Cardiac muscle cell (in vitro differentiated cells and primary cell): ENCODE measurements at regions not wholly inside any gene's neighbourhood (a gene's known extent, or its start where the extent isn't known, plus 50 kb on each side); places are given as distances from the start of the nearest gene placed in this dataset.

ENCODE experiments used
- DNase-seq, 2 donors: peaks; one replicate each; pipeline versions ENCODE4 v3.0.0 to v3.0.0-alpha.2; 2010 to 2017; ENCODE audit warnings: low read depth in 1 of 2, low spot score in 1 of 2
- H3K27ac ChIP-seq: fragments of 200-600 bp; sonication (generic); 2 replicates; pipeline ENCODE4 v1.5.1; 2016
- H3K27me3 ChIP-seq: fragments of 200-600 bp; sonication (generic); 2 replicates; pipeline ENCODE4 v1.6.0; 2016; ENCODE audit warnings: control low read depth
- H3K36me3 ChIP-seq: fragments of 200-600 bp; sonication (generic); 2 replicates; pipeline ENCODE4 v1.5.1; 2016; ENCODE audit warnings: control low read depth
- H3K4me1 ChIP-seq: fragments of 200-600 bp; sonication (generic); 2 replicates; pipeline ENCODE4 v1.8.1; 2017; ENCODE audit warnings: low read depth, mild to moderate bottlenecking, mixed run types
- H3K4me3 ChIP-seq: fragments of 200-600 bp; sonication (generic); 2 replicates; pipeline ENCODE4 v1.5.1; 2016; ENCODE audit warnings: mild to moderate bottlenecking
- H3K9me3 ChIP-seq: fragments of 200-600 bp; sonication (generic); 2 replicates; pipeline ENCODE4 v1.5.1; 2017; ENCODE audit warnings: low read depth, mild to moderate bottlenecking, control low read depth
- TF ChIP-seq, protein P1 (sequence below): IDR thresholded peaks from 2 replicates; pipeline ENCODE4 v1.5.1; 2012; ENCODE audit warnings: low read depth, mild to moderate bottlenecking, low read length

DNA sequence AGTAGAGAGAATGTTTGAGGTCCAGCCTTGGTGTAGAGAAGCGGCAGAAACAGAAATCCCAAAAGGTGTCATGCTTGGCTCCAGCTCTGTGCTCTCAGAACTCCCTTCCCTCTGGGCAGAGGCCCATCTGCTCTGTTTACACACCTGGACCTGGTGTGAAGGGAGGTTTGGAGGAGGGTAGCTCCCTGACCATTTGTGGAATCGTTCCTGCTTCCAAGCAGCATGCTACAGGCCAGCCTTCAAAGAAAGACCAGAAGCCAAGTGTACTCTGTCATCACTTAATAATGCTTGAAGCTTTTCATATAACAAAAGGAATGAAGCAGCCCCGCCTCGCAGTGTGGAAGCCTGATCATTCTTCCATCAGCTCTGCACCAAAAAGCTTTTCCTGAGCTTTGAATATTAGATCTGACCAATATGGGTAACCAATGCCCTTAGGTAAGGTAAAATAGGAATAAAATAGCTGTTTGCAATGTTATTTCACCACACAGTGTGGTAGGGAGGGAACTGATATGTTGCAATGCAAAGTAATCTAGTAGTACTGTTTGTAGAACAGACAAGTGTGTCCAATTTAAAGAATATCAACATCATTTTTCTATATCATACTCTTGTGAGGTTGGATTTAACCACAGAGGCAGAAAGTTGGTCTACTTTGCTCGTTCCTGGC, 63.3 kb downstream of the ZIC5 start:
- Histone ChIP-seq H3K36me3 (no peaks in the 10 kb centered on the region), H3K27me3 (no peaks in the 10 kb centered on the region), H3K4me3 (no peak overlapping the region), H3K27ac (no peak overlapping the region), H3K9me3 (no peaks in the 10 kb centered on the region), H3K4me1 (no peaks in the 10 kb centered on the region)
- TF ChIP-seq, protein P1, sequence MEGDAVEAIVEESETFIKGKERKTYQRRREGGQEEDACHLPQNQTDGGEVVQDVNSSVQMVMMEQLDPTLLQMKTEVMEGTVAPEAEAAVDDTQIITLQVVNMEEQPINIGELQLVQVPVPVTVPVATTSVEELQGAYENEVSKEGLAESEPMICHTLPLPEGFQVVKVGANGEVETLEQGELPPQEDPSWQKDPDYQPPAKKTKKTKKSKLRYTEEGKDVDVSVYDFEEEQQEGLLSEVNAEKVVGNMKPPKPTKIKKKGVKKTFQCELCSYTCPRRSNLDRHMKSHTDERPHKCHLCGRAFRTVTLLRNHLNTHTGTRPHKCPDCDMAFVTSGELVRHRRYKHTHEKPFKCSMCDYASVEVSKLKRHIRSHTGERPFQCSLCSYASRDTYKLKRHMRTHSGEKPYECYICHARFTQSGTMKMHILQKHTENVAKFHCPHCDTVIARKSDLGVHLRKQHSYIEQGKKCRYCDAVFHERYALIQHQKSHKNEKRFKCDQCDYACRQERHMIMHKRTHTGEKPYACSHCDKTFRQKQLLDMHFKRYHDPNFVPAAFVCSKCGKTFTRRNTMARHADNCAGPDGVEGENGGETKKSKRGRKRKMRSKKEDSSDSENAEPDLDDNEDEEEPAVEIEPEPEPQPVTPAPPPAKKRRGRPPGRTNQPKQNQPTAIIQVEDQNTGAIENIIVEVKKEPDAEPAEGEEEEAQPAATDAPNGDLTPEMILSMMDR, result no peak
- no peak for DNase-seq

DNA sequence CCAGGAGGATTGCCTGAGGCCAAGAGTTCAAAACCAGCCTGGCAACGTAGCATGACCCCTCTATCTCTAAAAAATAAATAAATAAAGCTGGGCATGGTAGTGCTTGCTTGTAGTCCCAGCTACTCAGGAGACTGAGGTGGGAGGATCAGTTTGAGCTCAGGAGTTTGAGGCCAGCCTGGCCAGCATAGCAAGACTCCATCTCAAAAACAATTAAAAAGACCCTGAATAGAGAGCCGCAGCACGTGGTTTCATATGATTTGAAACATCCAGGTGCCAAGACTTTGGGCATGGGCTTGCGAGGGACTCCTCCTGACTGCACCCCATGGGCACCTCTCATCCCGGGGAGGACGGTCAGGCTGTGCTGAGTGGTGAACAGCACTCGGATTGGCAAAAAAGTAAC, 63.9 kb downstream of the ZIC5 start:
- Histone ChIP-seq H3K4me1 (no peaks in the 10 kb centered on the region), H3K4me3 (no peak overlapping the region), H3K27ac (no peak overlapping the region), H3K9me3 (no peaks in the 10 kb centered on the region), H3K27me3 (no peaks in the 10 kb centered on the region), H3K36me3 (no peaks in the 10 kb centered on the region)
- no peak for DNase-seq
- TF ChIP-seq, protein P1, result no peak

DNA sequence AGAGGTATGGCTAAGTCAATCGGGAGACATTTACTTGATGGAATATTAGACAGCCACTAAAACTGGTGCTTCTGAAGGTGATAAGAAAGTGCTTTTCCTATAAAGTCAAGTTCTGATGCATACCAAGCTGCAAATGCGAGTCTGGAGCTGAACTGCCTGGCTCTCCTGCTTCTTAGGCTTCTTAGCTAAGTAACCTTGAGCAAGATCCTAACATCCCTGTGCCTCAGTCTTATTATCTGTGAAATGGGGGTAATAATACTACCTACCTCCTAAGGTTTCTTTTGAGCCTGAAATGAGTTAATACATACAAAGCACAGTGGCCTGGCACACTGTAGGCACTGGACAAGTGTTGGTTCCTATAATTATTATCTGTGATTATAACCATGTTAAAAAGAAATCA, 64.5 kb downstream of the ZIC5 start:
- TF ChIP-seq, protein P1, result no peak
- DNase-seq, result no peak
- no peak overlapping the region for H3K27ac ChIP-seq
- no peaks in the 10 kb centered on the region for H3K27me3 ChIP-seq
- H3K4me1 ChIP-seq, result no peaks in the 10 kb centered on the region
- no peak overlapping the region for H3K4me3 ChIP-seq
- H3K9me3 ChIP-seq, result no peaks in the 10 kb centered on the region
- no peaks in the 10 kb centered on the region for H3K36me3 ChIP-seq

DNA sequence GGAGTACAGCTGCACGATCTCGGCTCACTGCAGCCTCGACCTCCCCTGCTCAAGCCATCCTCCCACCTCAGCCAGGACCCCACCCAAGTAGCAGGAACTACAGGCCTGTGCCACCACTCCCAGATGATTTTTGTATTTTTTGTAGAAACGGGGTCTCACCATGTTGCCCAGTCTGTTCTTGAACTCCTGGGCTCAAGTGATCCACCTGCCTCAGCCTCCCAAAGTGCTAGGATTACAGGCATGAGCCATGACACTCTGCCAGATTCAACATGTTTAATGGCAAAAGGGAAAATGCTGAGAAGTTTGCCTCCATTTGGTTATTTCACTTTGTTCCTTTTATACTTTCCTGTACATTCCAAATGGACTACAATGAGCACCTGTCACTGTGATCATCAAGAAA, 65.8 kb downstream of the ZIC5 start:
- Histone ChIP-seq H3K9me3 (no peaks in the 10 kb centered on the region), H3K27ac (no peak overlapping the region), H3K4me3 (no peak overlapping the region), H3K36me3 (no peaks in the 10 kb centered on the region), H3K4me1 (no peaks in the 10 kb centered on the region), H3K27me3 (no peaks in the 10 kb centered on the region)
- DNase-seq, result no peak
- TF ChIP-seq, protein P1, result no peak

DNA sequence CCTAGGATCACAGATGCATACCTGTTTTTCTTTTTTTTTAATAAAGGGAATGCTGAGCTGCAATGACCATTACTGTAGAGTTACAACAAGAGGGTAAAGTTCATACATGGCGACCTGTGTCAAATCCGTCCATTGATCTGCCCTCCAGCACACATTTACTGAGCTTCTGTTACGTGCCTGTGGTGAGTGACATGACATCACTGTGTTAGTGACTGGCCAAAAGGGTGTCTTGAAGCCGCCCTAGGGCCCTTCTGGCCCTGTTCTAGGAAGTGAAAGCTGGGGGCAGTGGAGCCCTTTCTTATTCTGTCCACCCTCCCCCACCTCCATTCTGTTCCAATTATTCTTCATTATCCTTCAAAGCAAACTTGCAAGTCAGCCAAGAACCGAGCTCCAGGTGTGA, 66.3 kb downstream of the ZIC5 start:
- Histone ChIP-seq H3K4me3 (no peak overlapping the region), H3K4me1 (no peaks in the 10 kb centered on the region), H3K27me3 (no peaks in the 10 kb centered on the region), H3K27ac (no peak overlapping the region), H3K9me3 (no peaks in the 10 kb centered on the region), H3K36me3 (no peaks in the 10 kb centered on the region)
- TF ChIP-seq, protein P1, result no peak
- no peak for DNase-seq

DNA sequence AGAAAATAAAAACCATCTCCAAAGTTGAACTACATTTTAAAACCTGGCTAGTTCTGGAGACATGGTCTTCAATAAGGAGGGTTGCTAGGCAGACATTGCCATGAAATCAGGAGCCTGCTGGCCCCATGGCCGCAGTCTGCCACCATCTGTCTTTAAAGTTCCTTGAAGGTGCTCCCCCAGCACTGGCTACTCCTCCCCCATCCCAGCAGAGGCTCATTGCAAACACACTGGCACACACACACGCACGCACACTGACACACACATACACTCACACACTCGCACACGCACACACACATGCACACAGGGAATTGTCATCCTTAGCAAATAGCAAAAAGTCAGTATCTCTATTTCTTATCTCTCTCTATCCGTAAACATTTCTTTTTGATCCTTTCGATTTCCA, 68.4 kb downstream of the ZIC5 start:
- H3K4me1 ChIP-seq, result no peaks in the 10 kb centered on the region
- no peak for DNase-seq
- H3K27ac ChIP-seq, result no peak overlapping the region
- H3K9me3 ChIP-seq, result no peaks in the 10 kb centered on the region
- TF ChIP-seq, protein P1, result no peak
- H3K27me3 ChIP-seq, result no peaks in the 10 kb centered on the region
- no peaks in the 10 kb centered on the region for H3K36me3 ChIP-seq
- no peak overlapping the region for H3K4me3 ChIP-seq
